ENCODE measurements at regions not wholly inside any gene's neighbourhood (a gene's known extent, or its start where the extent isn't known, plus 50 kb on each side); places are given as distances from the start of the nearest gene placed in this dataset.

GRCh38 chrX:141975839-141976238 lies 72.1 kb downstream of the MAGEC1 start:
- no TSS peak for BruUV-seq (replicated peaks)
- H3K4me1 ChIP-seq (ENCODE audit: control insufficient read depth, insufficient read depth, low read length): no peaks in the 10 kb centered on the region
- POLR2A ChIA-PET: no interaction called here
- CTCF ChIA-PET: no interaction called here
- intact Hi-C loops (cut with micrococcal nuclease; ENCODE audit: unreplicated experiment) (no loop called here), in situ Hi-C loops (cut with HindIII; ENCODE audit: low pct_unique_long_range_greater_than_20kb, low sequenced_read_pairs) (no loop called here)
- TF ChIP-seq TCF7L2 (IDR thresholded peaks at IDR 0.05; ENCODE audit: low read depth, low read length) (no peak), SIN3A (IDR thresholded peaks at IDR 0.05; ENCODE audit: borderline replicate concordance, insufficient read depth, low read depth, low read length) (no peak), CTCF (IDR thresholded peaks at IDR 0.05) (no peak), POLR2AphosphoS5 (IDR thresholded peaks at IDR 0.05; ENCODE audit: low read depth, low read length) (no peak)
- TF ChIP-seq, protein P1, sequence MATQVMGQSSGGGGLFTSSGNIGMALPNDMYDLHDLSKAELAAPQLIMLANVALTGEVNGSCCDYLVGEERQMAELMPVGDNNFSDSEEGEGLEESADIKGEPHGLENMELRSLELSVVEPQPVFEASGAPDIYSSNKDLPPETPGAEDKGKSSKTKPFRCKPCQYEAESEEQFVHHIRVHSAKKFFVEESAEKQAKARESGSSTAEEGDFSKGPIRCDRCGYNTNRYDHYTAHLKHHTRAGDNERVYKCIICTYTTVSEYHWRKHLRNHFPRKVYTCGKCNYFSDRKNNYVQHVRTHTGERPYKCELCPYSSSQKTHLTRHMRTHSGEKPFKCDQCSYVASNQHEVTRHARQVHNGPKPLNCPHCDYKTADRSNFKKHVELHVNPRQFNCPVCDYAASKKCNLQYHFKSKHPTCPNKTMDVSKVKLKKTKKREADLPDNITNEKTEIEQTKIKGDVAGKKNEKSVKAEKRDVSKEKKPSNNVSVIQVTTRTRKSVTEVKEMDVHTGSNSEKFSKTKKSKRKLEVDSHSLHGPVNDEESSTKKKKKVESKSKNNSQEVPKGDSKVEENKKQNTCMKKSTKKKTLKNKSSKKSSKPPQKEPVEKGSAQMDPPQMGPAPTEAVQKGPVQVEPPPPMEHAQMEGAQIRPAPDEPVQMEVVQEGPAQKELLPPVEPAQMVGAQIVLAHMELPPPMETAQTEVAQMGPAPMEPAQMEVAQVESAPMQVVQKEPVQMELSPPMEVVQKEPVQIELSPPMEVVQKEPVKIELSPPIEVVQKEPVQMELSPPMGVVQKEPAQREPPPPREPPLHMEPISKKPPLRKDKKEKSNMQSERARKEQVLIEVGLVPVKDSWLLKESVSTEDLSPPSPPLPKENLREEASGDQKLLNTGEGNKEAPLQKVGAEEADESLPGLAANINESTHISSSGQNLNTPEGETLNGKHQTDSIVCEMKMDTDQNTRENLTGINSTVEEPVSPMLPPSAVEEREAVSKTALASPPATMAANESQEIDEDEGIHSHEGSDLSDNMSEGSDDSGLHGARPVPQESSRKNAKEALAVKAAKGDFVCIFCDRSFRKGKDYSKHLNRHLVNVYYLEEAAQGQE (IDR thresholded peaks at IDR 0.05; ENCODE audit: insufficient read depth in 1 of 2, low read depth in 2 of 2, low read length in 1 of 2): no peak
- H3K27me3 ChIP-seq (ENCODE audit: control insufficient read depth, insufficient read depth, low read length): no peaks in the 10 kb centered on the region
- ATAC-seq: no peak
- H3K4me3 ChIP-seq (ENCODE audit: low read depth in 2 of 2, low read length in 2 of 2): no peak overlapping the region
- no peaks in the 10 kb centered on the region for H3K9me3 ChIP-seq (ENCODE audit: control insufficient read depth, insufficient read depth, low read depth, low read length)
- no peak overlapping the region for H3K27ac ChIP-seq (ENCODE audit: low read length)
- DNase-seq (ENCODE audit: low read depth, low spot score): no peak
- H3K36me3 ChIP-seq (ENCODE audit: control insufficient read depth, insufficient read depth, low read length): no peaks in the 10 kb centered on the region

- BruUV-seq (replicated peaks): no TSS peak
- H3K4me3 ChIP-seq (ENCODE audit: low read depth in 2 of 2, low read length in 2 of 2): no peak overlapping the region
- in situ Hi-C loops (cut with HindIII; ENCODE audit: low pct_unique_long_range_greater_than_20kb, low sequenced_read_pairs): no loop called here
- H3K36me3 ChIP-seq (ENCODE audit: control insufficient read depth, insufficient read depth, low read length): no peaks in the 10 kb centered on the region
- no peak for ATAC-seq
- H3K4me1 ChIP-seq (ENCODE audit: control insufficient read depth, insufficient read depth, low read length): no peaks in the 10 kb centered on the region
- TF ChIP-seq CTCF (IDR thresholded peaks at IDR 0.05) (no peak), POLR2AphosphoS5 (IDR thresholded peaks at IDR 0.05; ENCODE audit: low read depth, low read length) (no peak), TCF7L2 (IDR thresholded peaks at IDR 0.05; ENCODE audit: low read depth, low read length) (no peak), SIN3A (IDR thresholded peaks at IDR 0.05; ENCODE audit: borderline replicate concordance, insufficient read depth, low read depth, low read length) (no peak)
- TF ChIP-seq, protein P1 (IDR thresholded peaks at IDR 0.05; ENCODE audit: insufficient read depth in 1 of 2, low read depth in 2 of 2, low read length in 1 of 2): no peak
- no peaks in the 10 kb centered on the region for H3K27me3 ChIP-seq (ENCODE audit: control insufficient read depth, insufficient read depth, low read length)
- intact Hi-C loops (cut with micrococcal nuclease; ENCODE audit: unreplicated experiment): no loop called here
- no peak overlapping the region for H3K27ac ChIP-seq (ENCODE audit: low read length)
- POLR2A ChIA-PET: no interaction called here
- no peak for DNase-seq (ENCODE audit: low read depth, low spot score)
- H3K9me3 ChIP-seq (ENCODE audit: control insufficient read depth, insufficient read depth, low read depth, low read length): no peaks in the 10 kb centered on the region
- CTCF ChIA-PET: no interaction called here
These were observed 66.0 kb downstream of the MAGEC1 start for GRCh38 chrX:141969706-141970105.

Data from Panc1 (cell line).